PC-3 (cell line): ENCODE measurements at regions not wholly inside any gene's neighbourhood (a gene's known extent, or its start where the extent isn't known, plus 50 kb on each side); places are given as distances from the start of the nearest gene placed in this dataset.

Source experiments
- EZH2 ChIP-seq: fragments of 300-600 bp; sonication (generic); IDR thresholded peaks from one replicate; pipeline ENCODE4 v1.6.1; 2017; ENCODE audit warnings: antibody characterized with exemption, mild to moderate bottlenecking, low read length; ENCODE audit not compliant: unreplicated experiment
- EZH2phosphoT487 ChIP-seq: fragments of 300-600 bp; sonication (generic); IDR thresholded peaks from 2 replicates; pipeline ENCODE4 v1.6.1; 2018; ENCODE audit warnings: mild to moderate bottlenecking, antibody characterized with exemption, low read length, borderline replicate concordance
- TF ChIP-seq, protein P1 (sequence below): fragments of 300-600 bp; sonication (generic); conservative IDR thresholded peaks from 2 replicates; pipeline ENCODE4 v1.5.1; 2017; ENCODE audit warnings: antibody characterized with exemption, low read depth, mild to moderate bottlenecking, low read length

DNA sequence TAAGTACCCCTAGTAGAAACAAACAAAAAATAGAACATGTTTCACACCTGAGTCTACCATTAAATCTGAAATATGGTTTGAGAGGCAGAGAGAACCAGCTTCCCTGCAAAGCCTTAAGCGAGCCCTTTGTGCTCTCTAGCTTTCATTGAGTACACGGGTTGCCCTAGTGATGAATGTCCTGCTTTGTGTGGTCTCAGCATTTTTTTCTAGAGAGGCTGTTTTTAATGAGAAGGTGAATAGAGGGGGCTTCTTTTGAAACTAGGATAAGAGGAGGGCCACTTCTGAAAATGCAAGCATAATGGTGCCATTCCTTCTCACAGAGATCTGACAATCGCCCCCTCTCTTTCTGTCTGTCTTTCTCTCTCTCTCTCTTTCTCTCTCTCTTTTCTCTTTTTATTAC is 131.3 kb downstream of the MACIR start:
- TF ChIP-seq, protein P1, sequence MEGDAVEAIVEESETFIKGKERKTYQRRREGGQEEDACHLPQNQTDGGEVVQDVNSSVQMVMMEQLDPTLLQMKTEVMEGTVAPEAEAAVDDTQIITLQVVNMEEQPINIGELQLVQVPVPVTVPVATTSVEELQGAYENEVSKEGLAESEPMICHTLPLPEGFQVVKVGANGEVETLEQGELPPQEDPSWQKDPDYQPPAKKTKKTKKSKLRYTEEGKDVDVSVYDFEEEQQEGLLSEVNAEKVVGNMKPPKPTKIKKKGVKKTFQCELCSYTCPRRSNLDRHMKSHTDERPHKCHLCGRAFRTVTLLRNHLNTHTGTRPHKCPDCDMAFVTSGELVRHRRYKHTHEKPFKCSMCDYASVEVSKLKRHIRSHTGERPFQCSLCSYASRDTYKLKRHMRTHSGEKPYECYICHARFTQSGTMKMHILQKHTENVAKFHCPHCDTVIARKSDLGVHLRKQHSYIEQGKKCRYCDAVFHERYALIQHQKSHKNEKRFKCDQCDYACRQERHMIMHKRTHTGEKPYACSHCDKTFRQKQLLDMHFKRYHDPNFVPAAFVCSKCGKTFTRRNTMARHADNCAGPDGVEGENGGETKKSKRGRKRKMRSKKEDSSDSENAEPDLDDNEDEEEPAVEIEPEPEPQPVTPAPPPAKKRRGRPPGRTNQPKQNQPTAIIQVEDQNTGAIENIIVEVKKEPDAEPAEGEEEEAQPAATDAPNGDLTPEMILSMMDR: no peak
- TF ChIP-seq EZH2phosphoT487 (no peak), EZH2 (no peak)
